ENCODE measurements at regions not wholly inside any gene's neighbourhood (a gene's known extent, or its start where the extent isn't known, plus 50 kb on each side); places are given as distances from the start of the nearest gene placed in this dataset.

DNA sequence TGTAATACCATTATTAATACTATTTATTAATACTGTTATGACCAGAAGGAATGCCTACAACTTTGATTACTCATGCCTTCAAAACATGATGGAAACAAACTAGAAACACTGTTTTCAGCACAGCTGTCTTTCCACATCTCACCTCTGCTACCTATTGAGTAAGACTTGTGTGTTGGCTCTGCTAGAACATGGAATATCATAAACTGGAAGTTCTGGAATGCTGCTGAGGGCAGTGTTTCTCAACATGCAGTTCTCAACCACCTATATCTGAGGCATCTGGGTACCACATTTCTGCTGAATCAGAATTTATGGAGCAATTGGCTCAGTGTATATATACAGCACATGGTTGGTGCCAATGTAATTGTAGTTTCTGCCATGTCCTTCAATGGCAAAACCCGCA lies 392.1 kb downstream of the TUSC7 start:
- Histone ChIP-seq H3K36me3 (ENCODE audit: insufficient read depth) (no peaks in the 10 kb centered on the region), H3K27ac (no peak overlapping the region), H3K27me3 (ENCODE audit: insufficient read depth, low read depth) (no peaks in the 10 kb centered on the region), H2AFZ (ENCODE audit: low read depth) (no peak overlapping the region), H4K20me1 (ENCODE audit: insufficient read depth) (no peaks in the 10 kb centered on the region), H3K9ac (no peak overlapping the region), H3K4me3 (IDR thresholded peaks at IDR 0.05; ENCODE audit: insufficient read depth, low read depth, low read length) (no peak overlapping the region), H3K4me2 (no peak overlapping the region), H3K79me2 (ENCODE audit: insufficient read depth, low read depth) (no peaks in the 10 kb centered on the region), H3K4me1 (ENCODE audit: low read depth, poor library complexity, severe bottlenecking) (no peaks in the 10 kb centered on the region)
- TF ChIP-seq CTCF (conservative IDR thresholded peaks at IDR 0.05; ENCODE audit: low read depth, low read length) = no peak

- Histone ChIP-seq H3K9ac (no peak overlapping the region), H3K27ac (no peak overlapping the region), H3K4me2 (no peak overlapping the region), H3K4me1 (ENCODE audit: low read depth, poor library complexity, severe bottlenecking) (no peaks in the 10 kb centered on the region), H4K20me1 (ENCODE audit: insufficient read depth) (no peaks in the 10 kb centered on the region), H3K27me3 (ENCODE audit: insufficient read depth, low read depth) (no peaks in the 10 kb centered on the region), H3K4me3 (IDR thresholded peaks at IDR 0.05; ENCODE audit: insufficient read depth, low read depth, low read length) (no peak overlapping the region), H3K79me2 (ENCODE audit: insufficient read depth, low read depth) (no peaks in the 10 kb centered on the region), H3K36me3 (ENCODE audit: insufficient read depth) (no peaks in the 10 kb centered on the region), H2AFZ (ENCODE audit: low read depth) (no peak overlapping the region)
- no peak for TF ChIP-seq CTCF (conservative IDR thresholded peaks at IDR 0.05; ENCODE audit: low read depth, low read length)
Observed at GRCh38 chr3:117102426-117102825, 392.8 kb downstream of the TUSC7 start.

DNA sequence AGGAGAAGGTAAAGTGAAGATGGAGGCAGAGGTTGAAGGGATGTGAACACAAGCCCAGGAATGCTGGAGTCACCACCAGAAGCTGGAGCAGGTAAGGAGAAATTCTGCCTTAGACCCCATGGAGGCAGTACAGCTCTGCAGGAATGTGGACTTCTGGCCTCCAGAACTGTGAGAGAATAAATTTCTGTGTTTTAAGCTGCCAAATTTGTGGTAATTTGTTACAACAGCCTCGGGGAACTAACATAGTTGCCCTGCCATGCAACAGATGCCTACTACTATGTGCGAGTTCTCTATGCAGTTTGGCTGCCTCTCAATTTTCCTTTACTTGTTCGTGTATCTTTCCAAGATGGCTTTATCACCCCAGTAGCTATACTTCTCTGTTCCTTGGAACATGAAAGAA lies 394.1 kb downstream of the TUSC7 start:
- Histone ChIP-seq H4K20me1 (ENCODE audit: insufficient read depth) (no peaks in the 10 kb centered on the region), H3K4me2 (no peak overlapping the region), H3K27ac (no peak overlapping the region), H3K4me1 (ENCODE audit: low read depth, poor library complexity, severe bottlenecking) (no peaks in the 10 kb centered on the region), H3K9ac (no peak overlapping the region), H3K4me3 (IDR thresholded peaks at IDR 0.05; ENCODE audit: insufficient read depth, low read depth, low read length) (no peak overlapping the region), H2AFZ (ENCODE audit: low read depth) (no peak overlapping the region), H3K27me3 (ENCODE audit: insufficient read depth, low read depth) (no peaks in the 10 kb centered on the region), H3K79me2 (ENCODE audit: insufficient read depth, low read depth) (no peaks in the 10 kb centered on the region), H3K36me3 (ENCODE audit: insufficient read depth) (no peaks in the 10 kb centered on the region)
- TF ChIP-seq CTCF (conservative IDR thresholded peaks at IDR 0.05; ENCODE audit: low read depth, low read length) = no peak

GRCh38 chr3:117104381-117104780 lies 394.8 kb downstream of the TUSC7 start:
- no peak overlapping the region for H2AFZ ChIP-seq (ENCODE audit: low read depth)
- no peak overlapping the region for H3K27ac ChIP-seq
- no peak overlapping the region for H3K9ac ChIP-seq
- H3K27me3 ChIP-seq (ENCODE audit: insufficient read depth, low read depth) = no peaks in the 10 kb centered on the region
- no peak for TF ChIP-seq CTCF (conservative IDR thresholded peaks at IDR 0.05; ENCODE audit: low read depth, low read length)
- no peaks in the 10 kb centered on the region for H4K20me1 ChIP-seq (ENCODE audit: insufficient read depth)
- no peak overlapping the region for H3K4me2 ChIP-seq
- no peaks in the 10 kb centered on the region for H3K79me2 ChIP-seq (ENCODE audit: insufficient read depth, low read depth)
- no peaks in the 10 kb centered on the region for H3K36me3 ChIP-seq (ENCODE audit: insufficient read depth)
- no peaks in the 10 kb centered on the region for H3K4me1 ChIP-seq (ENCODE audit: low read depth, poor library complexity, severe bottlenecking)
- no peak overlapping the region for H3K4me3 ChIP-seq (IDR thresholded peaks at IDR 0.05; ENCODE audit: insufficient read depth, low read depth, low read length)

GRCh38 chr3:117104792-117105191 lies 395.2 kb downstream of the TUSC7 start:
- Histone ChIP-seq H2AFZ (ENCODE audit: low read depth) (no peak overlapping the region), H3K4me2 (no peak overlapping the region), H3K27ac (no peak overlapping the region), H3K27me3 (ENCODE audit: insufficient read depth, low read depth) (no peaks in the 10 kb centered on the region), H4K20me1 (ENCODE audit: insufficient read depth) (no peaks in the 10 kb centered on the region), H3K36me3 (ENCODE audit: insufficient read depth) (no peaks in the 10 kb centered on the region), H3K9ac (no peak overlapping the region), H3K4me3 (IDR thresholded peaks at IDR 0.05; ENCODE audit: insufficient read depth, low read depth, low read length) (no peak overlapping the region), H3K79me2 (ENCODE audit: insufficient read depth, low read depth) (no peaks in the 10 kb centered on the region), H3K4me1 (ENCODE audit: low read depth, poor library complexity, severe bottlenecking) (no peaks in the 10 kb centered on the region)
- no peak for TF ChIP-seq CTCF (conservative IDR thresholded peaks at IDR 0.05; ENCODE audit: low read depth, low read length)

Data from KMS-11 (cell line).